MG63 (cell line): ENCODE measurements at regions not wholly inside any gene's neighbourhood (a gene's known extent, or its start where the extent isn't known, plus 50 kb on each side); places are given as distances from the start of the nearest gene placed in this dataset.
A peak's percentile ranks its signal among the peaks of the same experiment; 100 is the strongest.

Experiments used
- DNase-seq: peaks from one replicate; pipeline ENCODE4 v3.0.0-alpha.2; 2020
- H3K27me3 ChIP-seq: fragments of 250-450 bp; sonication (Bioruptor Pico); 2 replicates; pipeline ENCODE4 v1.5.1; 2020; ENCODE audit warnings: mild to moderate bottlenecking, moderate library complexity
- H3K36me3 ChIP-seq: fragments of 250-450 bp; sonication (Bioruptor Pico); 2 replicates; pipeline ENCODE4 v1.5.1; 2020; ENCODE audit warnings: mild to moderate bottlenecking, moderate library complexity
- H3K4me3 ChIP-seq: fragments of 250-450 bp; sonication (Bioruptor Pico); 2 replicates; pipeline ENCODE4 v1.5.1; 2020; ENCODE audit warnings: mild to moderate bottlenecking, moderate library complexity
- H3K9me3 ChIP-seq: fragments of 250-450 bp; sonication (Bioruptor Pico); 2 replicates; pipeline ENCODE4 v1.5.1; 2020; ENCODE audit warnings: mild to moderate bottlenecking, moderate library complexity

GRCh38 chr3:83496462-83496861 lies 1462.3 kb upstream of the CADM2 start:
- no peaks in the 10 kb centered on the region for H3K36me3 ChIP-seq
- H3K27me3 ChIP-seq, result no peaks in the 10 kb centered on the region
- DNase-seq, result no peak
- no peaks in the 10 kb centered on the region for H3K9me3 ChIP-seq
- no peak overlapping the region for H3K4me3 ChIP-seq

- no peaks in the 10 kb centered on the region for H3K9me3 ChIP-seq
- no peak overlapping the region for H3K4me3 ChIP-seq
- DNase-seq, result no peak
- no peaks in the 10 kb centered on the region for H3K36me3 ChIP-seq
- H3K27me3 ChIP-seq, result no peaks in the 10 kb centered on the region
These were observed 1460.3 kb upstream of the CADM2 start for GRCh38 chr3:83498361-83499016.

GRCh38 chr3:83500422-83500821 lies 1458.4 kb upstream of the CADM2 start:
- no peak overlapping the region for H3K4me3 ChIP-seq
- H3K9me3 ChIP-seq, result no peaks in the 10 kb centered on the region
- DNase-seq, result no peak
- H3K27me3 ChIP-seq, result no peaks in the 10 kb centered on the region
- no peaks in the 10 kb centered on the region for H3K36me3 ChIP-seq

GRCh38 chr3:83500931-83501330 lies 1457.9 kb upstream of the CADM2 start:
- Histone ChIP-seq H3K27me3 (no peaks in the 10 kb centered on the region), H3K4me3 (no peak overlapping the region), H3K9me3 (no peaks in the 10 kb centered on the region), H3K36me3 (no peaks in the 10 kb centered on the region)
- DNase-seq, result no peak

GRCh38 chr3:83513051-83513450 lies 1445.7 kb upstream of the CADM2 start:
- no peak overlapping the region for H3K4me3 ChIP-seq
- no peak for DNase-seq
- no peaks in the 10 kb centered on the region for H3K9me3 ChIP-seq
- no peaks in the 10 kb centered on the region for H3K27me3 ChIP-seq
- H3K36me3 ChIP-seq, result no peaks in the 10 kb centered on the region

GRCh38 chr3:83513677-83514076 lies 1445.1 kb upstream of the CADM2 start:
- Histone ChIP-seq H3K9me3 (no peaks in the 10 kb centered on the region), H3K4me3 (no peak overlapping the region), H3K27me3 (no peaks in the 10 kb centered on the region), H3K36me3 (no peaks in the 10 kb centered on the region)
- DNase-seq, result no peak

GRCh38 chr3:83514130-83514914 lies 1444.5 kb upstream of the CADM2 start:
- no peaks in the 10 kb centered on the region for H3K9me3 ChIP-seq
- DNase-seq, result peak; percentile 13

GRCh38 chr3:83515123-83515522 lies 1443.7 kb upstream of the CADM2 start:
- H3K27me3 ChIP-seq, result no peaks in the 10 kb centered on the region
- no peaks in the 10 kb centered on the region for H3K36me3 ChIP-seq
- H3K4me3 ChIP-seq, result no peak overlapping the region
- no peak for DNase-seq
- H3K9me3 ChIP-seq, result no peaks in the 10 kb centered on the region

More at GRCh38 chr3:83514130-83514914, 1444.5 kb upstream of the CADM2 start:
- Histone ChIP-seq H3K27me3 (no peaks in the 10 kb centered on the region), H3K4me3 (no peak overlapping the region), H3K36me3 (no peaks in the 10 kb centered on the region)

- Histone ChIP-seq H3K27me3 (no peaks in the 10 kb centered on the region), H3K4me3 (no peak overlapping the region), H3K9me3 (no peaks in the 10 kb centered on the region), H3K36me3 (no peaks in the 10 kb centered on the region)
- DNase-seq, result peak; percentile 2
These were observed 1435.2 kb upstream of the CADM2 start for GRCh38 chr3:83523470-83524073.

- Histone ChIP-seq H3K4me3 (no peak overlapping the region), H3K36me3 (no peaks in the 10 kb centered on the region), H3K9me3 (no peaks in the 10 kb centered on the region), H3K27me3 (no peaks in the 10 kb centered on the region)
- no peak for DNase-seq
These were observed 1433.9 kb upstream of the CADM2 start for GRCh38 chr3:83524901-83525300.

GRCh38 chr3:83559082-83559481 lies 1399.7 kb upstream of the CADM2 start:
- H3K27me3 ChIP-seq, result no peaks in the 10 kb centered on the region
- no peaks in the 10 kb centered on the region for H3K9me3 ChIP-seq
- H3K4me3 ChIP-seq, result no peak overlapping the region
- H3K36me3 ChIP-seq, result no peaks in the 10 kb centered on the region
- DNase-seq, result no peak

- Histone ChIP-seq H3K9me3 (no peaks in the 10 kb centered on the region), H3K27me3 (no peaks in the 10 kb centered on the region), H3K4me3 (no peak overlapping the region), H3K36me3 (no peaks in the 10 kb centered on the region)
- DNase-seq, result no peak
These were observed 1390.9 kb upstream of the CADM2 start for GRCh38 chr3:83567935-83568334.

- no peaks in the 10 kb centered on the region for H3K9me3 ChIP-seq
- H3K4me3 ChIP-seq, result no peak overlapping the region
- H3K27me3 ChIP-seq, result no peaks in the 10 kb centered on the region
- DNase-seq, result no peak
- H3K36me3 ChIP-seq, result no peaks in the 10 kb centered on the region
These were observed 1377.2 kb upstream of the CADM2 start for GRCh38 chr3:83581546-83581945.

GRCh38 chr3:83601704-83602103 lies 1357.1 kb upstream of the CADM2 start:
- no peak for DNase-seq
- Histone ChIP-seq H3K4me3 (no peak overlapping the region), H3K27me3 (no peaks in the 10 kb centered on the region), H3K9me3 (no peaks in the 10 kb centered on the region), H3K36me3 (no peaks in the 10 kb centered on the region)

GRCh38 chr3:83622526-83622925 lies 1336.3 kb upstream of the CADM2 start:
- Histone ChIP-seq H3K4me3 (no peak overlapping the region), H3K9me3 (no peaks in the 10 kb centered on the region), H3K27me3 (no peaks in the 10 kb centered on the region), H3K36me3 (no peaks in the 10 kb centered on the region)
- DNase-seq, result no peak

GRCh38 chr3:83625261-83625660 lies 1333.5 kb upstream of the CADM2 start:
- Histone ChIP-seq H3K27me3 (no peaks in the 10 kb centered on the region), H3K9me3 (no peaks in the 10 kb centered on the region), H3K36me3 (no peaks in the 10 kb centered on the region), H3K4me3 (no peak overlapping the region)
- DNase-seq, result no peak

GRCh38 chr3:83628471-83628870 lies 1330.3 kb upstream of the CADM2 start:
- no peak overlapping the region for H3K4me3 ChIP-seq
- H3K9me3 ChIP-seq, result no peaks in the 10 kb centered on the region
- no peak for DNase-seq
- H3K27me3 ChIP-seq, result no peaks in the 10 kb centered on the region
- no peaks in the 10 kb centered on the region for H3K36me3 ChIP-seq

GRCh38 chr3:83632526-83632925 lies 1326.3 kb upstream of the CADM2 start:
- Histone ChIP-seq H3K9me3 (no peaks in the 10 kb centered on the region), H3K36me3 (no peaks in the 10 kb centered on the region), H3K4me3 (no peak overlapping the region), H3K27me3 (no peaks in the 10 kb centered on the region)
- no peak for DNase-seq
